GM18951 (cell line): ENCODE measurements at regions not wholly inside any gene's neighbourhood (a gene's known extent, or its start where the extent isn't known, plus 50 kb on each side); places are given as distances from the start of the nearest gene placed in this dataset.

Source experiments
- POLR2A ChIP-seq: IDR thresholded peaks from 4 replicates; pipeline ENCODE4 v1.6.1; 2011; ENCODE audit warnings: mild to moderate bottlenecking; ENCODE audit not compliant: insufficient read length, insufficient read depth; ENCODE audit errors: extremely low read depth
- in situ Hi-C: fragments of 300-500 bp; cut with MboI; formaldehyde crosslinking; loops from one replicate; pipeline ENCODE4 v1.12.0; 2022; ENCODE audit warnings: low sequenced_read_pairs, mixed read lengths, inconsistent platforms; ENCODE audit not compliant: unreplicated experiment

DNA sequence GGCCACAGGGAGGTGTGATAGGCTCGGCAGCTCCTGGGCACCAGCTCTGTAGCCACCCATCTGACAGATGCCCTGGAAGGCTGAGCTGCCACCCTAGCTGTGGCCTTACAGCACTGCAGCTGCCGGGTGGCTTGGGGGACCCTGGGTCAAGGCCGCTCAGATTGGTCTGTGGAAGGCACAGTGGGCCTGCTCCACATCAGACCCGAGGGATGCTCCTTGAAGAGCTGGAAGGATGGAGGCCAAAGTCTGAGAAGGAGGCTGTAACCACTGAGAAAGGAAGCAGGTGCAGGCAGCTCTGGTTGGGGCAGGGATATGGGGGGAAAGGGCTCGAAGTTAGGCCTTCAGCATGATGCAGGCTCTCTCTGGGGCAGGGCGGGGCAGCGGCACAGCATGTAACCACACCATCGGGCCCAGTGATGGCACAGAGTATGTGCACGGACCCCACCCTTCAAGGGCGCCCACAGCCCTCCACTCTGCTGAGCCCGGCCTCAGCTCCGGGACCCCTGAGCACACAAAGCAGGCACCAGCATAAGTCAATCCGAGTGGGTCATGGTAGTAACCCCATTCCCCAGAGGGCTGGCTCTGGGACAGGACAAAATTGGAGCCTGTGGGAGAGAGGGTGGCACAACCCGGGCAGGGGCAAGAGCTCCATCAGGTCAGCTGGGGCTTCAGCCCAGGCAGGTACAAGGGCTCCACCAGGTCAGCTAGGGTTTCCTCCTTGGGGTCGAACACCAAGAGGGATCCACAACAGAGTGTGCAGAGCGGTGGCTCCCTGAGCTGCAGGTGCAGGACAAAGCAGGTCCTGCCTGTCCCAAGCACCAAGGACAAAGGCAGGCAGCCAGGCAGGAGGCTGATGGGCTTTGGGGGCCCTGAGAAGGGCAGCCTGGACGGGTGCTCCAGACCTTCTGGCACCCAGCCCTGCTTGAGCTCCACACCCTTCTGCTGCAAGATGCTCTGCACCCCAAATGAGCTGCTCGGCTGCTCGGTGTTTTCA lies 1511.1 kb downstream of the BRD1 start:
- TF ChIP-seq POLR2A: no peak
- in situ Hi-C loops: no loop called here

DNA sequence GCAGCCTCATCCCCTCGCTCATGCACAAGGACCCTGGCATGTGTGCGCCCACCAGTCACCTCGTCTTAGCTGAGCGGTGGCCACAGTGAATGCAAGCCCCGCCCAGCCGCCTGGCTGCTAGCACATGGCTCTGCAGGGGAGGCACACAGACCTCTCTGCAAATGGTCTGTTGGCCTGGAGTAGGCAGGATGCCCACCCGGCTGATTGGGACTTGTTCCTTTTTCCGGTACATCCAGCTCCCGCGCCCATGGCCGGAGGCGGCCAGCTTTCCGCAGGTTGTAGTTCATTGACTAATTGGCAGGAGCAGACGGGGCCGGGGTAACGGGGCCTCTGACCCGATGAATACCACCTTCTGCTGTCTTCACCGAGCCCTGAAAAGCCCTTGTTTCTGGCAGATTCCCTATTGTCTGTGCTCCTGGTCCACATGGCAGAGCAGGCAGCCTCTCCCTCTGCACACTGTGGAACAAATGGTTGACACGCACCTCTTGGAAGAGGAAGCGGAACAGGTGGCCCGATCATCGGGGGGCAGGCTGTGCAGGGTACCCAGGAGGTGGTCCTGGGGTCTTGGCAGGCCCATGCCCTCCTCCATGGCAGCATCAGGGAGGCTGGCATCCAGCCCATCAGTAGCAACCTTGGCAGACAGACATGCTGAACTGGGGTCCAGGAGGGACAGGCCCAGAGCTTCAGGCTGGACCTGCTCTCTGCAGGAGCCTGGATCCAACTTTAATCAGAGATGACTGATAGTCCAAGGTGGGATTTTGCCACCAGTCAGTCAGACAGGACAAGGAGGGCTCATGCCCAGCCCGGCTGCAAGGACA lies 1512.0 kb downstream of the BRD1 start:
- no peak for TF ChIP-seq POLR2A
- in situ Hi-C loops: no loop called here

DNA sequence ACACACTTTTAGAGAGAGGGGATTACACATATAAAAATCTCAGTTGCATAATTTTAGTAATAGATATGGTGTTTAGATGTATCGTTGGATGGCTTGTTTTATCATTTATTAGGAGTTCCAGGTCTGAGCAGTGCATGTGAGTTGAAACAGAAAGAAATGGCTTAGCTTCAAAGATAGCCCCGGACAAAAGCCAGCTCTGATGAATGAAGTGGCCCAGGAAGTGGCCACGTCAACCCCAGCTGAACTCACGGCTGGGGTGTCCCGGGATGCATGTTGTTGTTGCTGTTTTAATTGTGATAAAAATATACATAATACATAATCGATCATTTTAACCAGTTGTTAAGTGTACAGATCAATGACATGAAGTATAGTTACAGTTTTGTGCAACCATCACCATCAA lies 1513.6 kb downstream of the BRD1 start:
- in situ Hi-C loops: no loop called here
- TF ChIP-seq POLR2A: no peak

DNA sequence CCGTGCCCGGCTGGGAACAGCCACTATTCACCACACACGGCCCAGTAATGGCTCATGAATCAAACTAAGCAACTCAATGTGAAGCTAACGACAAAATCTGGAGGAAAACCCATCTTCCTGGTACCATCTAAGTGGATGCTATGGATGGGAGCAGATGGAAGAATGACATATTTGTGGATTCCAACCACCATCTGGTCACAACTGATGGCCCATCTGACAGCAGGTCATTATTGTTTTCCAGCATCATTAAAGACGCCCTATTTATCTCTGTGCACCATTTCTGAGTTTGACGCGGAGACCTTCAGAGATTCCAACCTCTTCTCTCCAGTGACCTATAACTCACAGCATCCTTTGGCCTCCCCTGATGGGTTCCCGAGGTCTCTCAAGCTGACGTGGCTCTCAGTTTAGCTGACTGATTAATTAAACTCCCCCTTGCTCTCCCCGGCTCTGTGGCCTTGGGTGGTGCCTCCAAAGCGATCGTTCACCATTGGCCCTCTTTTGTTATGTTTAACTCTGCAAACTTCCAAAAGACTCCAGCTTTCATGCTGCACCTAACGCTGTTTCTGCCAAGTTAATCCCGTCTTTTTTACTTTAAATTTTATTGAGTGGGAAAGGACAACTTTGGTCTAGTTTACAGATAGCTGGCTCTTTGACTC lies 1514.4 kb downstream of the BRD1 start:
- in situ Hi-C loops: no loop called here
- no peak for TF ChIP-seq POLR2A

DNA sequence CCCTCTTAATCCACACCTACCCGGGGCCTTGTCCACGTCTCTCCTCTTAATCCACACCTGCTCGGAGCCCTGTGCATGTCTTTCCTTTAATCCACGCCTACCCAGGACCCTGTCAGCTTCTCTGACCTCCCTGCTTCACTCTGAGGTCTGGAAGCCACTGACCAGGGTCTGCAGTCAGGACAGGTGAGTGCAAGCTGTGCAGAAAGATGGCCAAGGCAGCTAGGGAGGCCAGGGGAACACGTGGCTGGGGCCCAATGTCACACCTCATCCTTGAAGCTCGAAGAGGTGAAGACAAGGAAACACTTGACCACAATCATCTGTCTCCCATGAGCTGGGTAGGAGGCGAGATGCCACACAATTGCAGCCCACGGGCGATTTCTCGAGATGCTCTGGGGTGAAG lies 1516.9 kb downstream of the BRD1 start:
- in situ Hi-C loops: no loop called here
- TF ChIP-seq POLR2A: no peak

DNA sequence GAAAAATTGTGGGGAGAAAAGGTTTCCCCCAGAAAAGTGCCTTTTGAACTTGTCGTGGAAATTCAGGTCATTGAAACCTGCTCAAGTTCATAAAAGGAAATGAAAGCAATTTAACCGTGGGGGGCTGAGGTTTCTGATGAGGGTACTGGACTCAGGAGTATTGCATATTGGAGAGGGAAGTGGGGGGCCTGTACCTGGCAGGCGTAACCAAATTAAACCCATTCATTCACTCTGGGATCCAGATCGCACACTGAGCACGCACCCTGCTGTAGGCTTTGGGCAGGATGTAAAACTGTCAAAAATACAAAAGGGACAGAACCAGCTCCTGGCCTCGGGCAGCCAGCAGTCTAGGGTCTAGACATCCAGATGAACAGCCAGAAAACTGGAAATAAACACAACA lies 1517.4 kb downstream of the BRD1 start:
- in situ Hi-C loops: no loop called here
- no peak for TF ChIP-seq POLR2A

DNA sequence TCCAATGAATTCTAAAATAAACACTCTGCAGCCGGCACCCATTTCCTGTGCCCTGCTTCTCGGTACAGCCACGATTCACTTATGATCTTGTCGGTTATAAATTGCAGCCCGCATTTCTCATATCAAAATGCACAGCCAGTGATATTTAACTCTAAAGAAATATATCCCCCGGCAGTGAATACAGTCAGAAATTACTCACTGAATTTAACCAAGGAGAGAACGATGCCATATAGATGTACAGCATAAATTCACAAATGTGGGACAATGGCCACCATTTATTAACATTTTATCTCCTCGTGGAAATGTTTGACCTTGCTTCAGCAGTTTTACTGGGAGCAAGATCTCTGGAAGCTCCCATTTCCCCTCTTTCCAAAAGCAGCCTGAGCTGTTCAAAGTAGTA lies 1517.8 kb downstream of the BRD1 start:
- in situ Hi-C loops: no loop called here
- TF ChIP-seq POLR2A: no peak

DNA sequence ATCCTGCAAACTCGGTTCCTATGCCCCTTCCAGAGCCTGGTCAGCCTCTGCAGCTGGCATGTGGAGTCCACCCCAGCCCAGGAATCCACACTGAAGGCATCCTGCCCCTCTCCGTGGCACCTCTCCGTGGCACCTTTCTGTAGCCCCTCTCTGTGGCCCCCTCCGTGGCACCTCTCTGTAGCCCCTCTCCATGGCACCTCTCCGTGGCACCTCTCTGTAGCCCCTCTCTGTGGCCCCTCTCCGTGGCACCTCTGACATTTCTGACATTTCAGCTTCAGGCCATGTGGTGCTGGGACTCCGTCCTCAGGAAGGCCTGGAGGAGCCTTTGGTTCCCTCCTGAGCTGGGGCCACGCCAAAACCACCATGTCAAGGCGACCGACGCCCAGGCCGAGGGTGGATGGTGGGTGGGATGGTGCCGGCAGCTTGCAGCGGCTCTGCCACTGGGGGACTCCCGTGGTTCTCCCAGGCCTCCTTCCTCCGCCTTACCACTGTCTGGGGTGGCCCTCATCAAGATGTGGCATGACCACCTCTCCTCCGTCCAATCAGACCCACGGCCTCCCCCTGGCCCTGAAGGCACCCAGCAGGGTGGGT lies 1518.5 kb downstream of the BRD1 start:
- in situ Hi-C loops: no loop called here
- TF ChIP-seq POLR2A: no peak

DNA sequence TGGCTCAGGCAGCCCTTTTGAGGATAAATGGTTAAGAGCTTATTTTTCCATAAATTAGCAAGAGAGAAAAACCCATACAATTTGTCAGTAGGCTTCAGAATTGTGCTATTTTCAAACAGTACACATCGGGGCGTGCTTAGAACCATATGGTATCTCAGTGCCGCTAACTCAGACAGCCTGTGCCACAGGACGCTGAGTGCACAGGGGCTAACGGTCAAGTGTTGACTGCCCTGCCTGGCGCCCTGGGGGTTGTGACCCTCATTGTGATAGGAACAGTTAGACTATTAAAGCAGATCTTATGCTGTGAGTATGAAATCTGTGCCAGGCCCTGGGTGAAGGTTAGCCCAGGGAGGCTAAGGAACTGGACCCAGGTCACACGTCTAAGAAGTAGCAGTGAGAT lies 1519.7 kb downstream of the BRD1 start:
- in situ Hi-C loops: no loop called here
- no peak for TF ChIP-seq POLR2A

DNA sequence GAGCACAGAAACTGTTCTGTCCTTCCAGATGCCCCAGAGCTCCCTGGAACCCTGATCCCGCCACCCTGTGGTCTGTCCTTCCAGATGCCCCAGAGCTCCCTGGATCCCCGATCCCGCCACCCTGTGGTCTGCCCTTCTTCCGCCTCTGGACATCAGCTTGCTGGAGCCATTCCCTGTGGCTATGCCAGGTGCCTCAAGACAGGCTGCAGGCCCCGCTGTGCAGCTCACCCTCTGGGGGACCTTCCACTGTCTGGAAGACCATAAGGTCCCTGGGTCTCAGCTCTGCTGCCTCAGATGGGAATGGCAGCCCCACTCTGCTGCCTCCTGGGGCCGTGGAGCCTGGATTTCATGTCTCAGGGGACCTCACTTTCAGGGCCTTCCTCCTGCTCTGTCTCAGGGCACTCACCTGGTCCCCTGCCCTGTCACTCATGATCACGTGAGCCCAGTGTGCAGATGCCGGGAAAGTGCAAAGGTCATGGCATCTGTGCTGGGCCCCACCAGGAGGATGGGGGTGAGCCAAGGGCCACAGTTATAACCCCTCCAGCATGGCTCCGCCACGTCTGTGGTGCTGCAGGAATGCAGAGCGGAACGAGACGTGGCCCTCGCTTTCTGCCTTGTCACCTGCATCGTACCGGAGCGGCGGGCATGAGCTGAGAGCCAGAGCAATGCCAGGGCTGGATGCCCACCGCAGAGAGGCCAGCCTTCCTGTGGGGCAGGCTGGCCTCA lies 1520.7 kb downstream of the BRD1 start:
- in situ Hi-C loops: no loop called here
- TF ChIP-seq POLR2A: no peak

DNA sequence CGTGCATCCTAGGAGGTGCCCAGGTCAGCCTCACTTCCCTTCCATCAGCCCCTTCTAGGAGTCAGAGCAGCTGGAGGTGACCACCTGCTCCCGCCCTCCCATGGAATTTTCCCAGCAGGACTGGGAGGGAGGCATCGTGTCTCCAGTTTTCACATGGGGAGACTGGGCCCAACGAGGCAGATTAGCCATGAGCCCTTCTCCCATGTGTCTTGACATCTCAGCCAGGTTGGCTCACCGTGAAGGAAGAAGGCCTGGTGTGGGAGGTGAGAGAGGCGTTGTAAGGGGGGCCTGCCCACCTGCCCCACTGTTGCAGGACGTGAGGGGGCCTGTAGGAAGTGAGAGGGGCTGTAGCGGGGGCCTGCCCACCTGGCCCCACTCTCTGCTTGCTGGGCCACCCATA lies 1521.4 kb downstream of the BRD1 start:
- in situ Hi-C loops: no loop called here
- TF ChIP-seq POLR2A: no peak

DNA sequence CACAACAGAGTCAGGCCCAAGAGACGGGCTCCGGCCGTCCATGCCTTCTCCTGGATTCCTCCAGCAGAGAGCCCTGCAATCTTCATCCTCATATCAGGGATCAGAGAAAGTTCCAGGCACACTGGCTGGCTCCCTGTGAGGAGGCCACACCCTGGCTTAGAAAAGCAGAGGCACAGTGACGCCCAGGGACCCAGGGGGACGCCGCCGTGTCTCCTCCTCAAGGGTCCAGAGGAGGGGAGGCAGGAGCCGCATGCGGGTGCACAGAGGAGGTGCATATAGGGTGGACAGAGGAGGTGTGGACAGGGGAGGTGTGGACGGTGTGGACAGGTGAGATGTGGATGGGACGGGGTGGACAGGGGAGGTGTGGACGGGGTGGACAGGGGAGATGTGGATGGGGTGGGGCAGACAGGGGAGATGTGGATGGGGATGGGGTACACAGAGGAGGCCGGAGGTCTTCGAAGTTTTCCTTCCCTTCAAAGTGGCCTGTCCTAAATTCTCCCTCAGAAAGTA lies 1521.9 kb downstream of the BRD1 start:
- TF ChIP-seq POLR2A: no peak
- in situ Hi-C loops: no loop called here

DNA sequence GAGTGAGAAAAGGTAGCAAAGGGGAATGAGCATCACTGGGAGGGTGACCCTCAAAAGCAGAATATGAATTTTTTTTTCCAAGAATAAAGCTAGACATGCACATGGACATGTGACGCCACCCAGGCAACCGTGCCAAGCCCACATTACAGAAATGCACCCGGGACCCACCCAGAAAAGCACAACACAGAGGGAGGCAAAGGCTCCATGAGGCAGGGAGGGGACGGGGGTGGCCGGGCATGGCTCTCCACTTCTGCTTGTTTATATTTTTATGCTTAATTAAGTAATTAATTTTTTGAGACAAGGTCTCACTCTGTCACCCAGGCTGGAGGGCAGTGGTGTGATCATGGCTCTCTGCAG lies 1524.3 kb downstream of the BRD1 start:
- in situ Hi-C loops: no loop called here
- no peak for TF ChIP-seq POLR2A
